GM04503 (cell line): ENCODE measurements at regions not wholly inside any gene's neighbourhood (a gene's known extent, or its start where the extent isn't known, plus 50 kb on each side); places are given as distances from the start of the nearest gene placed in this dataset.
A peak's percentile ranks its signal among the peaks of the same experiment; 100 is the strongest.
"Not testable (repeated sequence)": the region's sequence is repeated elsewhere in the genome, so short reads cannot be mapped to it uniquely, and the experiment has no call there.

Source experiments
- DNase-seq: peaks from one replicate; pipeline ENCODE4 v3.0.0-alpha.2; 2012; ENCODE audit warnings: low read depth

GRCh38 chr5:32842813-32843530 lies 131.9 kb downstream of the NPR3 start:
- no peak for DNase-seq

- DNase-seq: no peak
Observed at GRCh38 chr5:32843531-32843895, 132.4 kb downstream of the NPR3 start.

- DNase-seq: no peak
Observed at GRCh38 chr5:32845171-32845570, 134.1 kb downstream of the NPR3 start.

GRCh38 chr5:32848120-32848519 lies 137.0 kb downstream of the NPR3 start:
- DNase-seq: no peak

- DNase-seq: no peak
Observed at GRCh38 chr5:32848681-32849080, 137.6 kb downstream of the NPR3 start.

- DNase-seq: no peak
Observed at GRCh38 chr5:32850817-32851496, 139.8 kb downstream of the NPR3 start.

GRCh38 chr5:32851559-32852173 lies 140.5 kb downstream of the NPR3 start:
- DNase-seq: no peak

- no peak for DNase-seq
Observed at GRCh38 chr5:32852535-32852934, 141.4 kb downstream of the NPR3 start.

- no peak for DNase-seq
Observed at GRCh38 chr5:32852976-32853375, 141.9 kb downstream of the NPR3 start.

- no peak for DNase-seq
Observed at GRCh38 chr5:32854473-32854872, 143.4 kb downstream of the NPR3 start.

- peak; percentile 65 for DNase-seq
Observed at GRCh38 chr5:32859211-32859641, 148.1 kb downstream of the NPR3 start.

GRCh38 chr5:32865475-32865874 lies 154.4 kb downstream of the NPR3 start:
- DNase-seq: peak; percentile 42

- no peak for DNase-seq
Observed at GRCh38 chr5:32866138-32866537, 155.0 kb downstream of the NPR3 start.

GRCh38 chr5:32869216-32869615 lies 158.1 kb downstream of the NPR3 start:
- peak; percentile 45 for DNase-seq

- no peak for DNase-seq
Observed at GRCh38 chr5:32876791-32877190, 165.7 kb downstream of the NPR3 start.

GRCh38 chr5:32879364-32879763 lies 168.2 kb downstream of the NPR3 start:
- not testable (repeated sequence) for DNase-seq

GRCh38 chr5:32880796-32881195 lies 169.7 kb downstream of the NPR3 start:
- DNase-seq: no peak

- DNase-seq: no peak
Observed at GRCh38 chr5:32887390-32887789, 176.3 kb downstream of the NPR3 start.

GRCh38 chr5:32889078-32889477 lies 178.0 kb downstream of the NPR3 start:
- no peak for DNase-seq

- DNase-seq: no peak
Observed at GRCh38 chr5:32903613-32904012, 192.5 kb downstream of the NPR3 start.

- peak; percentile 28 for DNase-seq
Observed at GRCh38 chr5:32908641-32909040, 197.5 kb downstream of the NPR3 start.

- DNase-seq: peak; percentile 81
Observed at GRCh38 chr5:32909207-32909606, 198.1 kb downstream of the NPR3 start.

GRCh38 chr5:32916648-32917047 lies 205.5 kb downstream of the NPR3 start:
- no peak for DNase-seq
